IMR-90 (cell line): ENCODE measurements at regions not wholly inside any gene's neighbourhood (a gene's known extent, or its start where the extent isn't known, plus 50 kb on each side); places are given as distances from the start of the nearest gene placed in this dataset.

Source experiments
- ATAC-seq: fragments of 200-7000 bp; cut with Tn5 transposase; 2 replicates; pipeline ENCODE4 v1.9.1; 2020; ENCODE audit warnings: low read depth, mild to moderate bottlenecking, moderate library complexity
- BruUV-seq: library from RNA; stranded (reverse); fragments of 400-500 nt; replicated peaks from 2 replicates; lab custom pipeline; 2021; lab: Mats Ljungman, UMichigan
- CTCF ChIA-PET: fragments of 300-600 bp; formaldehyde crosslinking; extraction: SDS; loops from one replicate; lab custom pipeline; 2021; ENCODE audit warnings: antibody characterized with exemption; lab: Yijun Ruan, JAX
- POLR2A ChIA-PET: fragments of 300-600 bp; sonication (Branson Sonifier 250); formaldehyde crosslinking; loops from one replicate; lab custom pipeline; 2022; ENCODE audit warnings: antibody characterized with exemption; ENCODE audit not compliant: unreplicated experiment; lab: Charles Lee
- DNase-seq: peaks from one replicate; pipeline ENCODE4 v3.0.0; 2013
- H2AFZ ChIP-seq: replicated peaks from 2 replicates; pipeline ENCODE3; 2013; ENCODE audit warnings: low read length, mild to moderate bottlenecking; ENCODE audit not compliant: poor library complexity
- H2AK5ac ChIP-seq: 2 replicates; pipeline ENCODE4 v1.6.1; 2013; ENCODE audit warnings: low read depth, low read length, inconsistent platforms
- H2AK9ac ChIP-seq: replicated peaks from 2 replicates; pipeline ENCODE3; 2013; ENCODE audit warnings: mild to moderate bottlenecking, low read depth, low read length, moderate library complexity; ENCODE audit not compliant: poor library complexity
- H2BK120ac ChIP-seq: 2 replicates; pipeline ENCODE4 v1.6.1; 2013; ENCODE audit warnings: low read depth, low read length, inconsistent platforms
- H2BK15ac ChIP-seq: 3 replicates; pipeline ENCODE4 v1.6.1; 2013; ENCODE audit warnings: low read depth, low read length, inconsistent platforms
- H2BK20ac ChIP-seq: 2 replicates; pipeline ENCODE4 v1.6.1; 2013; ENCODE audit warnings: low read depth, mild to moderate bottlenecking, inconsistent platforms, low read length, moderate library complexity
- H2BK5ac ChIP-seq: 2 replicates; pipeline ENCODE4 v1.6.1; 2013; ENCODE audit warnings: mild to moderate bottlenecking, low read depth, low read length, inconsistent platforms; ENCODE audit not compliant: poor library complexity, severe bottlenecking
- H3K14ac ChIP-seq: replicated peaks from 2 replicates; pipeline ENCODE4 v1.6.1; 2013; ENCODE audit warnings: low read depth, low read length, inconsistent platforms
- H3K18ac ChIP-seq: 2 replicates; pipeline ENCODE4 v1.6.1; 2013; ENCODE audit warnings: low read depth, low read length, control low read depth
- H3K23ac ChIP-seq: 2 replicates; pipeline ENCODE4 v1.6.1; 2013; ENCODE audit warnings: low read depth, low read length, inconsistent platforms
- H3K27ac ChIP-seq: 2 replicates; pipeline ENCODE4 v1.5.1; 2013; ENCODE audit warnings: mild to moderate bottlenecking, control low read depth, low read length; ENCODE audit not compliant: insufficient read depth
- H3K27me3 ChIP-seq: 2 replicates; pipeline ENCODE4 v1.6.1; 2013; ENCODE audit warnings: low read length; ENCODE audit not compliant: control insufficient read depth, insufficient read depth
- H3K36me3 ChIP-seq: 2 replicates; pipeline ENCODE4 v1.6.1; 2013; ENCODE audit warnings: low read length, mixed read lengths; ENCODE audit not compliant: control insufficient read depth, insufficient read depth
- H3K4ac ChIP-seq: 2 replicates; pipeline ENCODE4 v1.6.1; 2013; ENCODE audit warnings: low read depth, low read length, inconsistent platforms
- H3K4me1 ChIP-seq: 2 replicates; pipeline ENCODE4 v1.6.1; 2013; ENCODE audit warnings: low read length, mixed read lengths; ENCODE audit not compliant: control insufficient read depth, insufficient read depth
- H3K4me2 ChIP-seq: 2 replicates; pipeline ENCODE4 v1.6.1; 2013; ENCODE audit warnings: low read depth, mild to moderate bottlenecking, control low read depth, low read length, moderate library complexity
- H3K4me3 ChIP-seq: 2 replicates; pipeline ENCODE4 v1.5.1; 2013; ENCODE audit warnings: low read depth, mild to moderate bottlenecking, control low read depth, low read length, moderate library complexity; ENCODE audit not compliant: insufficient read depth
- H3K56ac ChIP-seq: 2 replicates; pipeline ENCODE4 v1.6.1; 2013; ENCODE audit warnings: low read length, inconsistent platforms; ENCODE audit not compliant: insufficient read depth; ENCODE audit errors: extremely low read depth
- H3K79me1 ChIP-seq, 2 experiments: 2 replicates each; pipeline ENCODE4 v1.6.1; 2013; ENCODE audit warnings: low read length in 2 of 2, inconsistent platforms in 1 of 2, low read depth in 1 of 2
- H3K9ac ChIP-seq: 2 replicates; pipeline ENCODE4 v1.6.1; 2013; ENCODE audit warnings: low read depth, low read length, control low read depth
- H3K9me1 ChIP-seq: 2 replicates; pipeline ENCODE4 v1.6.1; 2013; ENCODE audit warnings: low read length, inconsistent platforms; ENCODE audit not compliant: insufficient read depth
- H3K9me3 ChIP-seq: 2 replicates; pipeline ENCODE4 v1.6.1; 2013; ENCODE audit warnings: low read length; ENCODE audit not compliant: control insufficient read depth, insufficient read depth
- H4K20me1 ChIP-seq: 2 replicates; pipeline ENCODE4 v1.6.1; 2013; ENCODE audit warnings: low read length, inconsistent platforms; ENCODE audit not compliant: insufficient read depth
- H4K5ac ChIP-seq: 2 replicates; pipeline ENCODE4 v1.6.1; 2013; ENCODE audit warnings: mild to moderate bottlenecking, low read depth, low read length, control low read depth
- H4K8ac ChIP-seq, 2 experiments: 2 replicates each; pipeline ENCODE4 v1.6.1; 2013; ENCODE audit warnings: low read depth in 2 of 2, low read length in 2 of 2, control low read depth in 1 of 2, inconsistent platforms in 1 of 2
- H4K91ac ChIP-seq: 2 replicates; pipeline ENCODE4 v1.6.1; 2013; ENCODE audit warnings: low read depth, low read length, inconsistent platforms; ENCODE audit not compliant: insufficient read depth
- CEBPB ChIP-seq: IDR thresholded peaks from 2 replicates; pipeline ENCODE4 v1.6.1; 2012; ENCODE audit warnings: low read depth, low read length, improper control_type of control experiment
- CHD1 ChIP-seq: IDR thresholded peaks from 2 replicates; pipeline ENCODE4 v1.6.1; 2012; ENCODE audit warnings: low read depth, low read length, improper control_type of control experiment
- FOS ChIP-seq: fragments of 150-350 bp; IDR thresholded peaks from 2 replicates; pipeline ENCODE4 v1.6.1; 2016; ENCODE audit warnings: low read depth, low read length
- MAFK ChIP-seq: IDR thresholded peaks from 2 replicates; pipeline ENCODE4 v1.6.1; 2012; ENCODE audit warnings: low read depth, low read length, improper control_type of control experiment
- MAZ ChIP-seq: IDR thresholded peaks from 2 replicates; pipeline ENCODE4 v1.6.1; 2012; ENCODE audit warnings: low read depth, mild to moderate bottlenecking, low read length, improper control_type of control experiment, moderate library complexity, borderline replicate concordance
- MXI1 ChIP-seq: IDR thresholded peaks from 2 replicates; pipeline ENCODE4 v1.6.1; 2012; ENCODE audit warnings: low read depth, mild to moderate bottlenecking, low read length, moderate library complexity, borderline replicate concordance
- NFE2L2 ChIP-seq: fragments of 150-350 bp; IDR thresholded peaks from 2 replicates; pipeline ENCODE4 v1.6.1; 2016; ENCODE audit warnings: low read depth, mild to moderate bottlenecking, low read length
- RCOR1 ChIP-seq: IDR thresholded peaks from 2 replicates; pipeline ENCODE4 v1.6.1; 2012; ENCODE audit warnings: mild to moderate bottlenecking, low read length, improper control_type of control experiment; ENCODE audit not compliant: insufficient replicate concordance
- RFX5 ChIP-seq: IDR thresholded peaks from 2 replicates; pipeline ENCODE4 v1.8.0; 2012; ENCODE audit warnings: low read depth, mild to moderate bottlenecking, low read length, moderate library complexity
- SMC3 ChIP-seq: fragments of 150-350 bp; IDR thresholded peaks from 2 replicates; pipeline ENCODE4 v1.6.1; 2016; ENCODE audit warnings: low read depth, mild to moderate bottlenecking, antibody characterized with exemption, low read length, moderate library complexity
- WGBS, 2 experiments: methylation state at CpG; one replicate each; pipeline versions ENCODE4 v1.1.5 to v1.1.7; 2013; ENCODE audit warnings: missing lambda C conversion rate in 2 of 2; ENCODE audit not compliant: insufficient read length in 1 of 2; ENCODE audit errors: extremely low coverage in 2 of 2; 5-methylcytosine and 5-hydroxymethylcytosine counted together
- dilution Hi-C: fragments of 300-500 bp; cut with HindIII; formaldehyde crosslinking; loops from one replicate; pipeline ENCODE4 v1.14.3; 2018; ENCODE audit warnings: low sequenced_read_pairs; ENCODE audit not compliant: unreplicated experiment
- in situ Hi-C: fragments of 300-500 bp; cut with MboI; formaldehyde crosslinking; loops from 3 replicates; pipeline ENCODE4 v1.14.3; 2019; ENCODE audit warnings: low sequenced_read_pairs, inconsistent platforms, mixed read lengths
- intact Hi-C: fragments of 100-400 bp; cut with micrococcal nuclease; formaldehyde crosslinking; loops from 2 replicates; pipeline ENCODE4 v1.10.0; 2022

GRCh38 chr13:53537586-53537985 is 509.0 kb downstream of the OLFM4 start:
- TF ChIP-seq MXI1 = no peak
- no peak for TF ChIP-seq CHD1
- TF ChIP-seq FOS = no peak
- no peak for TF ChIP-seq NFE2L2
- no peak for TF ChIP-seq SMC3
- TF ChIP-seq RCOR1 = no peak
- TF ChIP-seq MAZ = no peak
- TF ChIP-seq RFX5 = no peak
- TF ChIP-seq CEBPB = no peak
- no peak for TF ChIP-seq MAFK
- H2BK5ac ChIP-seq = no peak overlapping the region
- H4K91ac ChIP-seq = no peak overlapping the region
- H2AK5ac ChIP-seq = no peak overlapping the region
- DNase-seq (no peak), ATAC-seq (no peak)
- no peaks in the 10 kb centered on the region for H4K20me1 ChIP-seq
- H3K4me2 ChIP-seq = no peak overlapping the region
- no peak overlapping the region for H2BK15ac ChIP-seq
- H3K79me1 ChIP-seq = no peaks in the 10 kb centered on the region
- H3K36me3 ChIP-seq = no peaks in the 10 kb centered on the region
- H3K14ac ChIP-seq = no peak overlapping the region
- H3K27ac ChIP-seq = no peak overlapping the region
- no peak overlapping the region for H4K8ac ChIP-seq
- H3K27me3 ChIP-seq = no peaks in the 10 kb centered on the region
- no peak overlapping the region for H3K18ac ChIP-seq
- H4K5ac ChIP-seq = no peak overlapping the region
- BruUV-seq = no TSS peak
- no peak overlapping the region for H2AK9ac ChIP-seq
- dilution Hi-C loops (no loop called here), in situ Hi-C loops (no loop called here), intact Hi-C loops (no loop called here)
- no peak overlapping the region for H3K9ac ChIP-seq
- peaks cover 7% of the 10 kb centered on the region for H3K9me3 ChIP-seq
- H3K23ac ChIP-seq = no peak overlapping the region
- no peak overlapping the region for H2BK20ac ChIP-seq
- H3K4me3 ChIP-seq = no peak overlapping the region
- no peaks in the 10 kb centered on the region for H3K9me1 ChIP-seq
- no peak overlapping the region for H3K56ac ChIP-seq
- H3K4me1 ChIP-seq = no peaks in the 10 kb centered on the region
- no peak overlapping the region for H2BK120ac ChIP-seq
- CTCF ChIA-PET = no interaction called here
- WGBS, 2 experiments = no CpG with 5 or more reads among the region's 1 CpG
- H2AFZ ChIP-seq = no peak overlapping the region
- POLR2A ChIA-PET = no interaction called here
- H3K4ac ChIP-seq = no peak overlapping the region
